GM12878 (cell line): ENCODE measurements at regions not wholly inside any gene's neighbourhood (a gene's known extent, or its start where the extent isn't known, plus 50 kb on each side); places are given as distances from the start of the nearest gene placed in this dataset.

Experiments
- ATAC-seq: fragments of 200-7000 bp; cut with Tn5 transposase; 3 replicates; pipeline ENCODE4 v1.9.1; 2020; ENCODE audit warnings: mild to moderate bottlenecking, moderate library complexity
- BruUV-seq: library from RNA; stranded (reverse); fragments of 400-500 nt; replicated peaks from 2 replicates; lab custom pipeline; 2021; lab: Mats Ljungman, UMichigan
- CTCF ChIA-PET: fragments of 300-600 bp; sonication (Branson Sonifier 250); formaldehyde crosslinking; extraction: SDS; loops from one replicate; lab custom pipeline; 2021; ENCODE audit warnings: inconsistent platforms; lab: Yijun Ruan, JAX
- POLR2A ChIA-PET: fragments of 350-600 bp; formaldehyde crosslinking; extraction: SDS; loops from one replicate; lab custom pipeline; 2021; ENCODE audit warnings: inconsistent platforms; lab: Charles Lee
- RAD21 ChIA-PET: fragments of 300-600 bp; sonication (Branson Sonifier 250); formaldehyde crosslinking; loops from one replicate; lab custom pipeline; 2023; ENCODE audit warnings: antibody characterized with exemption; ENCODE audit not compliant: unreplicated experiment; lab: Charles Lee
- SMC1A ChIA-PET: fragments of 300-600 bp; sonication (Branson Sonifier 250); formaldehyde crosslinking; loops from one replicate; lab custom pipeline; 2023; ENCODE audit not compliant: unreplicated experiment, uncharacterized antibody; lab: Charles Lee
- DNase-seq: peaks from one replicate; pipeline ENCODE4 v3.0.0-alpha.2; 2011; ENCODE audit warnings: low read depth, low spot score
- FAIRE-seq: peaks from 3 replicates; lab custom pipeline; 2011; peaks lifted over from hg19 to GRCh38; lab: Jason Lieb, UNC
- H2AFZ ChIP-seq: 2 replicates; pipeline ENCODE4 v1.6.0; 2011; ENCODE audit warnings: low read depth, low read length, control low read depth; ENCODE audit not compliant: control insufficient read depth
- H3K27ac ChIP-seq: 2 replicates; pipeline ENCODE4 v1.5.1; 2011; ENCODE audit warnings: control low read depth; ENCODE audit not compliant: control insufficient read depth, insufficient read depth
- H3K27me3 ChIP-seq, 2 experiments: replicated peaks in 1 of 2; 2 replicates each; pipeline versions ENCODE4 v1.6.0 to v1.6.1; 2011; ENCODE audit warnings: low read length in 1 of 2; ENCODE audit not compliant: control insufficient read depth in 2 of 2, insufficient read depth in 2 of 2
- H3K36me3 ChIP-seq, 2 experiments: 2 replicates each; pipeline ENCODE4 v1.5.1; 2011; ENCODE audit warnings: low read length in 1 of 2; ENCODE audit not compliant: control insufficient read depth in 2 of 2, insufficient read depth in 2 of 2
- H3K4me1 ChIP-seq: 2 replicates; pipeline ENCODE4 v1.6.1; 2011; ENCODE audit warnings: mild to moderate bottlenecking, low read length, moderate library complexity, mixed read lengths; ENCODE audit not compliant: control insufficient read depth, insufficient read depth
- H3K4me2 ChIP-seq: 2 replicates; pipeline ENCODE4 v1.6.0; 2011; ENCODE audit warnings: control low read depth; ENCODE audit not compliant: control insufficient read depth, insufficient read depth
- H3K4me3 ChIP-seq: fragments of 200-600 bp; sonication (generic); 2 replicates; pipeline ENCODE4 v1.5.1; 2016
- H3K79me2 ChIP-seq: 2 replicates; pipeline ENCODE4 v1.6.0; 2011; ENCODE audit warnings: low read length; ENCODE audit not compliant: control insufficient read depth, insufficient read depth
- H3K9ac ChIP-seq: 2 replicates; pipeline ENCODE4 v1.8.0; 2011; ENCODE audit warnings: low read length, control low read depth, mixed read lengths; ENCODE audit not compliant: control insufficient read depth, insufficient read depth
- H3K9me3 ChIP-seq: replicated peaks from 3 replicates; pipeline ENCODE4 v1.5.1; 2011; ENCODE audit warnings: mild to moderate bottlenecking, low read length; ENCODE audit not compliant: control insufficient read depth, insufficient read depth
- H4K20me1 ChIP-seq: 2 replicates; pipeline ENCODE4 v1.6.0; 2011; ENCODE audit not compliant: control insufficient read depth, insufficient read depth
- BHLHE40 ChIP-seq, 2 experiments: fragments of 450-650 bp in 1 of 2; IDR thresholded peaks; 2 replicates each; pipeline ENCODE4 v1.6.1; 2011 to 2017; ENCODE audit warnings: low read depth in 2 of 2, borderline replicate concordance in 1 of 2, improper control_type of control experiment in 1 of 2, low read length in 1 of 2, mild to moderate bottlenecking in 1 of 2
- BMI1 ChIP-seq: fragments of 450-650 bp; IDR thresholded peaks from 2 replicates; pipeline ENCODE4 v1.6.1; 2016; ENCODE audit warnings: mild to moderate bottlenecking, moderate library complexity, borderline replicate concordance
- CBFB ChIP-seq: IDR thresholded peaks from 2 replicates; pipeline ENCODE4 v1.6.1; 2016; ENCODE audit warnings: antibody characterized with exemption, low read depth
- CREB1 ChIP-seq: IDR thresholded peaks from 2 replicates; pipeline ENCODE4 v1.6.1; 2012; ENCODE audit warnings: low read depth, mild to moderate bottlenecking, inconsistent platforms
- HCFC1 ChIP-seq: fragments of 150-350 bp; IDR thresholded peaks from 2 replicates; pipeline ENCODE4 v1.6.1; 2014; ENCODE audit warnings: low read length
- IKZF2 ChIP-seq, 2 experiments: fragments of 450-650 bp; IDR thresholded peaks; 2 replicates each; pipeline ENCODE4 v1.6.1; 2017; ENCODE audit warnings: mild to moderate bottlenecking in 2 of 2, moderate library complexity in 2 of 2
- MTA2 ChIP-seq: fragments of 450-650 bp; IDR thresholded peaks from 2 replicates; pipeline ENCODE4 v1.6.1; 2016; ENCODE audit warnings: low read depth, mild to moderate bottlenecking, moderate library complexity
- RAD51 ChIP-seq: fragments of 450-650 bp; IDR thresholded peaks from 2 replicates; pipeline ENCODE4 v1.6.1; 2016; ENCODE audit warnings: moderate library complexity, mild to moderate bottlenecking, inconsistent platforms
- SMAD1 ChIP-seq: fragments of 450-650 bp; IDR thresholded peaks from 2 replicates; pipeline ENCODE4 v1.6.1; 2018; ENCODE audit warnings: mild to moderate bottlenecking, low read depth; ENCODE audit not compliant: partially characterized antibody
- SMARCA5 ChIP-seq: fragments of 450-650 bp; IDR thresholded peaks from 2 replicates; pipeline ENCODE4 v1.6.1; 2017; ENCODE audit warnings: mild to moderate bottlenecking
- STAT1 ChIP-seq: fragments of 450-650 bp; conservative IDR thresholded peaks from 2 replicates; pipeline ENCODE4 v1.6.1; 2014; ENCODE audit warnings: antibody characterized with exemption, mild to moderate bottlenecking
- STAT3 ChIP-seq: IDR thresholded peaks from 2 replicates; pipeline ENCODE4 v1.6.1; 2011; ENCODE audit warnings: low read depth, low read length, improper control_type of control experiment
- SUZ12 ChIP-seq: fragments of 200-600 bp; sonication (generic); IDR thresholded peaks from one replicate; pipeline ENCODE4 v1.6.1; 2018; ENCODE audit warnings: antibody characterized with exemption, mild to moderate bottlenecking; ENCODE audit not compliant: unreplicated experiment
- ZBED1 ChIP-seq: IDR thresholded peaks from 2 replicates; pipeline ENCODE4 v1.6.1; 2016; ENCODE audit warnings: borderline replicate concordance
- ZNF217 ChIP-seq: fragments of 450-650 bp; IDR thresholded peaks from 2 replicates; pipeline ENCODE4 v1.6.1; 2017; ENCODE audit warnings: antibody characterized with exemption, mild to moderate bottlenecking
- WGBS: methylation state at CpG from one replicate; pipeline ENCODE4 v1.1.6; 2016; ENCODE audit warnings: low lambda C conversion rate; ENCODE audit not compliant: insufficient replicate concordance, insufficient coverage; ENCODE audit errors: missing lambda C conversion rate; 5-methylcytosine and 5-hydroxymethylcytosine counted together
- in situ Hi-C: fragments of 300-500 bp; cut with MboI; formaldehyde crosslinking; loops from 9 replicates; pipeline ENCODE4 v1.14.3; 2018; ENCODE audit warnings: mixed read lengths
- intact Hi-C: fragments of 100-400 bp; cut with micrococcal nuclease; formaldehyde crosslinking; loops from one replicate; pipeline ENCODE4 v1.14.2; 2022; ENCODE audit not compliant: unreplicated experiment
- TF ChIP-seq, protein P1 (sequence below): IDR thresholded peaks from 2 replicates; pipeline ENCODE4 v1.6.1; 2011; ENCODE audit warnings: borderline replicate concordance, low read depth, mild to moderate bottlenecking, moderate library complexity, low read length; ENCODE audit not compliant: insufficient read depth, poor library complexity, severe bottlenecking
- TF ChIP-seq, protein P2 (sequence below): fragments of 450-650 bp; IDR thresholded peaks from 2 replicates; pipeline ENCODE4 v1.6.1; 2017; ENCODE audit warnings: borderline replicate concordance
- TF ChIP-seq, protein P3 (sequence below): IDR thresholded peaks from 2 replicates; pipeline ENCODE4 v1.6.1; 2011; ENCODE audit warnings: low read depth, mild to moderate bottlenecking, low read length, moderate library complexity, borderline replicate concordance; ENCODE audit errors: extremely low read depth

DNA sequence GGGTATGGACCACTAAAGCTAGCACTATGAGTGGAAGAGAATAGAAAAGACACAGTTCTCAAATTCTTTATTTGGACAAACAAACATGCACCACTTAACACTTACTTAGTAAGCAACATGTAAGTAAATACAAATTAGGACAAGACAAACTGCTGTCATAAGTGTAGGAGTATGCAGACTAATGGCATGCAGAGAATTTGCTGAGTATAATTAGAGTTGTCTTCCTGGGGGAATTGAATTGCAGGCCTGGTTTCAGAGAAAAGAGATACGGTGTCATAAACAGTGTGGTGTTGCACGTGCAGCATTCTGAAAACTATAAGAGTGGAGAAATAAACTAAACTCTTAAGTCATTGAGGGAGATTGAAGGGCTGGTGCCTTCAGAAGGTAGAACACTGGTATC, 125.2 kb upstream of the EYA4 start:
- intact Hi-C loops: no loop called here
- CTCF ChIA-PET: no interaction called here

More for the DNA sequence above, 125.2 kb upstream of the EYA4 start:
- Histone ChIP-seq H3K9me3 (no peaks in the 10 kb centered on the region), H3K36me3 (no peaks in the 10 kb centered on the region), H3K27ac (no peak overlapping the region), H3K4me2 (no peak overlapping the region), H3K4me1 (no peaks in the 10 kb centered on the region), H2AFZ (no peak overlapping the region), H3K4me3 (no peak overlapping the region), H4K20me1 (no peaks in the 10 kb centered on the region), H3K79me2 (no peaks in the 10 kb centered on the region), H3K27me3 (no peaks in the 10 kb centered on the region), H3K9ac (no peak overlapping the region)
- in situ Hi-C loops: no loop called here
- WGBS: 0% methylated on average over 2 of the region's 2 CpGs
- TF ChIP-seq CREB1: no peak
- no peak for TF ChIP-seq ZBED1
- no peak for TF ChIP-seq IKZF2 (IDR thresholded peaks at IDR 0.05)
- TF ChIP-seq, protein P1, sequence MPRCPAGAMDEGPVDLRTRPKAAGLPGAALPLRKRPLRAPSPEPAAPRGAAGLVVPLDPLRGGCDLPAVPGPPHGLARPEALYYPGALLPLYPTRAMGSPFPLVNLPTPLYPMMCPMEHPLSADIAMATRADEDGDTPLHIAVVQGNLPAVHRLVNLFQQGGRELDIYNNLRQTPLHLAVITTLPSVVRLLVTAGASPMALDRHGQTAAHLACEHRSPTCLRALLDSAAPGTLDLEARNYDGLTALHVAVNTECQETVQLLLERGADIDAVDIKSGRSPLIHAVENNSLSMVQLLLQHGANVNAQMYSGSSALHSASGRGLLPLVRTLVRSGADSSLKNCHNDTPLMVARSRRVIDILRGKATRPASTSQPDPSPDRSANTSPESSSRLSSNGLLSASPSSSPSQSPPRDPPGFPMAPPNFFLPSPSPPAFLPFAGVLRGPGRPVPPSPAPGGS: no peak
- no peak for TF ChIP-seq MTA2
- TF ChIP-seq BHLHE40 (IDR thresholded peaks at IDR 0.05; ENCODE audit: borderline replicate concordance in 1 of 2, low read depth in 2 of 2, low read length in 1 of 2): no peak
- no peak for TF ChIP-seq RAD51
- no peak for TF ChIP-seq SMARCA5
- TF ChIP-seq STAT3: no peak
- no peak for TF ChIP-seq SMAD1
- no peak for TF ChIP-seq BMI1
- TF ChIP-seq CBFB: no peak
- TF ChIP-seq ZNF217: no peak
- TF ChIP-seq SUZ12: no peak
- TF ChIP-seq STAT1: no peak
- TF ChIP-seq, protein P2, sequence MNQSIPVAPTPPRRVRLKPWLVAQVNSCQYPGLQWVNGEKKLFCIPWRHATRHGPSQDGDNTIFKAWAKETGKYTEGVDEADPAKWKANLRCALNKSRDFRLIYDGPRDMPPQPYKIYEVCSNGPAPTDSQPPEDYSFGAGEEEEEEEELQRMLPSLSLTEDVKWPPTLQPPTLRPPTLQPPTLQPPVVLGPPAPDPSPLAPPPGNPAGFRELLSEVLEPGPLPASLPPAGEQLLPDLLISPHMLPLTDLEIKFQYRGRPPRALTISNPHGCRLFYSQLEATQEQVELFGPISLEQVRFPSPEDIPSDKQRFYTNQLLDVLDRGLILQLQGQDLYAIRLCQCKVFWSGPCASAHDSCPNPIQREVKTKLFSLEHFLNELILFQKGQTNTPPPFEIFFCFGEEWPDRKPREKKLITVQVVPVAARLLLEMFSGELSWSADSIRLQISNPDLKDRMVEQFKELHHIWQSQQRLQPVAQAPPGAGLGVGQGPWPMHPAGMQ: no peak
- TF ChIP-seq, protein P3, sequence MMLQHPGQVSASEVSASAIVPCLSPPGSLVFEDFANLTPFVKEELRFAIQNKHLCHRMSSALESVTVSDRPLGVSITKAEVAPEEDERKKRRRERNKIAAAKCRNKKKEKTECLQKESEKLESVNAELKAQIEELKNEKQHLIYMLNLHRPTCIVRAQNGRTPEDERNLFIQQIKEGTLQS: no peak
- no peak for TF ChIP-seq HCFC1
- FAIRE-seq: no peak
- ChIA-PET RAD21 (no interaction called here), SMC1A (no interaction called here), POLR2A (no interaction called here)
- DNase-seq: no peak
- no TSS peak for BruUV-seq
- no peak for ATAC-seq
